H7 (cell line): ENCODE measurements at regions not wholly inside any gene's neighbourhood (a gene's known extent, or its start where the extent isn't known, plus 50 kb on each side); places are given as distances from the start of the nearest gene placed in this dataset.

ENCODE experiments used
- DNase-seq: peaks from one replicate; pipeline ENCODE4 v3.0.0; 2012
- H3K27me3 ChIP-seq: 2 replicates; pipeline ENCODE4 v1.6.0; 2011; ENCODE audit warnings: mild to moderate bottlenecking, low read length; ENCODE audit not compliant: control insufficient read depth, insufficient read depth
- H3K36me3 ChIP-seq: replicated peaks from 2 replicates; pipeline ENCODE4 v1.5.1; 2011; ENCODE audit warnings: low read length; ENCODE audit not compliant: control insufficient read depth, insufficient read depth
- H3K4me3 ChIP-seq: 2 replicates; pipeline ENCODE4 v1.5.1; 2011; ENCODE audit warnings: low read depth, mild to moderate bottlenecking, control low read depth, low read length, moderate library complexity; ENCODE audit not compliant: insufficient read depth

DNA sequence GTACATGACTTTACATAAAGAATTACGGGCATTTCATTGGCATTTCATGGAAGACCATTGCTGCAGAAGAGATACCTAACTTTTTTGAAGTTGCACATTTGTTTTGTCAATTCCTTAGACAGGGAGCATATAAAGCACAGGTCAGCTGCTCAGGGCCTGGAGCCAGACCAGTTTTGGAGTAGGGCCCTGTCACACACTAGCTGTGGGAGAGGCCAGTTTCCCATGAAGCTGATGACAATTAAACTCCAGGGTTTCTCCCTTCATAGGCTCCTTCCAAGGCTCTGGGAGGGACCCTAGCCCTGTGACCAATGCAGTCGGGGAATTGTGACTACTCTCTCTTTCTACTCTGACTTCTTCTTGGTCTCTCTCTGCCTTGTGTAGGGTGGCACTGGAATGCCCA, 107.3 kb upstream of the SELENOK start:
- H3K4me3 ChIP-seq, result no peak overlapping the region
- H3K36me3 ChIP-seq, result no peaks in the 10 kb centered on the region
- no peaks in the 10 kb centered on the region for H3K27me3 ChIP-seq
- DNase-seq, result no peak

GRCh38 chr3:53997476-53997875, 105.8 kb upstream of the SELENOK start:
- Histone ChIP-seq H3K4me3 (no peak overlapping the region), H3K27me3 (no peaks in the 10 kb centered on the region), H3K36me3 (no peaks in the 10 kb centered on the region)
- no peak for DNase-seq

DNA sequence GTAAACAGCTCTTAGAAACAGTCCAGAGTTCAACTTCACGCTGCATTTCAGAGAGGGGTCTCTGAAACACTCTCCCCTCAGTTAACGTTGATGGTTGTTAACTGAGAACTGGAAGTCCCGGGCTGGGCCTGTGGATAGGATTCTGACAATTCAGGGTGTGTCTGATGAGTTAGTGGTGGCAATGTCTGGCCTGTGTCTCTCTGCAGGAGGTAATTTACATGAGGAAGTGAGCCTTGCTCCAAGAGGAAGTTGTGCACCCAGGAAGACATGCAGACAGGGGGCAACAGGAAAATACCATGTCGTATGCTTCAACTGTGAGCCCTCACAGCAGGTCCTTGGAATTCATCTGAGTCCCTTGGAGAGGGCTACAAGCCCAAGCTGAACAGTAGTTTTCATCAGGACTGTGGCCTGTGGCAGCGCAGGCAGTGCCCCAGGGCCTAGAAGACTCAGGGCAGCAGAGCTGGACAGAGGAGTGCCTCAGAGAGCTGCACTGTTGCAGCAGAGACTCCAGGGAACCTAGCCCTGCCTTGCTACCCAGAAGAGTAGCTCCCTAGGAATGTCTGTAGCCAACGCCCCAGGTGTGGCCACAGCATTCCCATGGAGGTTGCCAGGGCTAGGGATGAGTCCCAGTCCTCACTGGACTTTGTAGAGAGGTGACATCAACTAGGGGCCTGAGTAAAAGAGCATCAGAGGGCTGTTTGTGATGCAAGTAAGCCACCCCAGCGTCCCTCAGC, 104.6 kb upstream of the SELENOK start:
- no peaks in the 10 kb centered on the region for H3K27me3 ChIP-seq
- H3K4me3 ChIP-seq, result no peak overlapping the region
- no peak for DNase-seq
- H3K36me3 ChIP-seq, result no peaks in the 10 kb centered on the region

DNA sequence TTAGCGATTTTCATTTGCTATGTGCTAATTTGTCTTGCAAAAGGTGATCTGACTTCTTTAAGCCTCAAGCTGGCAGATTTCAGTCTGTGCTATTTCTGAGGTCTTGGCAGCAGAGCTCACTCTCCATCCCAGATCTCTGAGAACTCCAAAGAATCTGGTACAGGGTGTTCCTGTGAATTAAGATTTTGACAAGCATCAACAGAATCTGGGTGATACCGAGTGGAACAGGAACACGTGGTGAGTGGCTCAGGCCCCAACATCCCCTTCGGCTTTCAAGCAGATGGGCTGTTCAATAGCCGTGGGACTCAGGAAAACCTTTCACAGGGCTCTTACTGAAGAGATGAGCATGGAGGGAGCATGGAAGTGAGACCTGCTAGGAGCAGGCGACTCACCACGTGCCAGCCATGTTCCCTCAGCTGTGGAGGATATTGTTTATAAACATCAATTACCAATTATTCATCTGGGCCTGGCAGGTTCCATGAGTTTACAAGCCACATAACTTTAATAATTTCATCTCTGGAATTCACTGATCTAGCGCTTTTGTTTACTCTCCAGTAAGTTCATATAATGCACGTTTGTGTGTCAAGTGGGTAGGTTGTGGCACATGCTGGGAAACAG, 103.4 kb upstream of the SELENOK start:
- H3K4me3 ChIP-seq, result no peak overlapping the region
- H3K27me3 ChIP-seq, result no peaks in the 10 kb centered on the region
- H3K36me3 ChIP-seq, result no peaks in the 10 kb centered on the region
- no peak for DNase-seq

GRCh38 chr3:53991240-53991639, 99.6 kb upstream of the SELENOK start:
- Histone ChIP-seq H3K4me3 (no peak overlapping the region), H3K27me3 (no peaks in the 10 kb centered on the region), H3K36me3 (no peaks in the 10 kb centered on the region)
- no peak for DNase-seq

DNA sequence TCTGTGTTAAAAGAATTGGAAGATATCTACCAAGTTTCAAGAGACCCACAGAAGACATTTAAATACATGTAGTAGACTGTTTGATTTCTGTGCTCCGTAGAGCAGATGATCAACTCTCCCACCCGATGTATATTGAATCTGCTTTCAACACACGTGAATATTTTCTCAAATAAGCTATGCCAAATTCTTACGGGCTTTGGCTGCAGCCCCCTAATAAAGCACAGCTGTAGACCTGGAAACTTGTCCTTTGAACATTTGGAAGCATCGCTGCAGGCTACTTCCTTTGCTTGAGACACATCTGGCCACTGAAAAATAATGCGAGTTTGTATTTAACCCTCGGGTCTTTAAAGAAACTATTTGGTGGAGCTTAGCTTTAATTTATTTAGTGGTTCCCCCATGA, 98.3 kb upstream of the SELENOK start:
- Histone ChIP-seq H3K27me3 (no peaks in the 10 kb centered on the region), H3K36me3 (no peaks in the 10 kb centered on the region), H3K4me3 (no peak overlapping the region)
- DNase-seq, result no peak

DNA sequence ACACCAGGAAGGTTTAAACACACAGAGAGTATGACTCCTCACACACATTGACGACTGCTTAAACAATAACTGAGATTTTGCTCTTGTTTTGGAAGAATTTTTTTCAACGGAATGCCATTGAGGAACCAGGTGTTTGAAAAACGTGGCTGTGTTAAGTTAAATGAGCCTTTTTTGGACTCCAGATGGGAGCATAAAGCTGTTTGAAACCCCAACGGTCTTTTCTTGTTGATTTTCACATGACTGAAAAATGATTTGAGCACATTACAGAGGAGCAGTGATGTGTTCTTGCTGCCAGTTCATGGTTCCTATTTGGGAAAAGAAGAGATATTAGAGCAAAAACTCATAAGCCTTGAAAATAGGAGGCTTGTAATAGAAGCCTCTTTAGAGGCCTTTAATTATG, 97.8 kb upstream of the SELENOK start:
- H3K27me3 ChIP-seq, result no peaks in the 10 kb centered on the region
- H3K36me3 ChIP-seq, result no peaks in the 10 kb centered on the region
- DNase-seq, result no peak
- no peak overlapping the region for H3K4me3 ChIP-seq

- DNase-seq, result no peak
- Histone ChIP-seq H3K36me3 (no peaks in the 10 kb centered on the region), H3K4me3 (no peak overlapping the region), H3K27me3 (no peaks in the 10 kb centered on the region)
Measured at GRCh38 chr3:53978386-53978785, 86.7 kb upstream of the SELENOK start.

DNA sequence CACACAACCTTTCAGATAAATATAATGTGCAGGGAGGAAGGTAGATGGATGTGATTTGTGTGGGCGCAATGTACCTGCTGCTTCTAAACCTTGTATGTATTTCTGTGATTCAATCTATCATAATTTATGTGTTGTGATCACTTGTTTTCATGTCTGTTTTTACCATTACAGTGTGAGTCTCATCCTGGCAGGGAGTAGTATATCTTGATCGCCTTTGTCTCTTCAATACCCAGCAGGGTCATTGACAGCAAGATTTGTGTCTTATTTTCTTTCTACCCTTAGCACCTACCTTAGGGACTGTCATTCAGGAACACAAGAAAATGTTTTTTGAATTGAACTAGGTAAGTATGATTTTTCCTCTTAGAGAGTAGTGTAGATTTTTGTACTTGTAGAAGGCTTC, 83.7 kb upstream of the SELENOK start:
- no peak for DNase-seq

DNA sequence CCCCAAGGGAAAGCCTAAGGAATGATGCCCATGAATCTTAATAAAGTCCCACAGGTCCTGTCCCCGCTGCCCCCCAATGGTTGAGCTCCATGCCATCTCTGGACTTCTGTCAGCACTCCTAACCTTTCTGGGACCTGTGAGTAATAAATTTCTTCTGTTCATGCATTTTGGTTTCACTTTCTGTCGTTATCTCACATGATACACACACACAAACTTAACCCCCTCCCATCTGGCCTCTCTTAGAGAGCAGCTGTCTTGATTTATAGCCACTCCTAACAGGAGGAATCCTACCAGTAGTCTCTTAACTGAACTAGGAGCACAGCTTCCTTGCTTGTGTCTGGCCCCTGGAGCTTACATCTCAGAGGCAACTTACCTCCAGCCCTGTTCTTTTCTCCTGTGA, 82.7 kb upstream of the SELENOK start:
- no peak for DNase-seq
- Histone ChIP-seq H3K4me3 (no peak overlapping the region), H3K27me3 (no peaks in the 10 kb centered on the region), H3K36me3 (no peaks in the 10 kb centered on the region)

More for the DNA sequence above, 83.7 kb upstream of the SELENOK start:
- Histone ChIP-seq H3K27me3 (no peaks in the 10 kb centered on the region), H3K36me3 (no peaks in the 10 kb centered on the region), H3K4me3 (no peak overlapping the region)

DNA sequence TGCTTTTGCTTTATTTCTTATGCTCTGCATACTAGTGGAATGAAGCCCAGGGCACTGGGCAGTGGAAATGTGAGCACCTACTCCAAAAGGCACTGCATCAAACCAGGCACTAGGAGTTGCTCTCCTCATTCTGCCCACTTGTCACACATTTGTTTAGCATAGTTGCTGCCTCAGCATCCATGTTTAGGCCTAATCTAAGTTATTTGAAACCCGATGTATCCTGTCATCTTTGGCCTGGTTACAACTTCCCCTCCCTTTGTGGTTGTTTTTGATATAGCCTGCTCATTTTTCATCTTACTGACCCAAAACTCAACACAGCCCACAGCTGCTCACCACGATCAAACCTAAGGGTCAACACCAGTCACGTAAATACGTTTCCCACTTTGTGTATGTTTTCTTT, 82.2 kb upstream of the SELENOK start:
- no peaks in the 10 kb centered on the region for H3K36me3 ChIP-seq

GRCh38 chr3:53970661-53971060, 79.0 kb upstream of the SELENOK start:
- Histone ChIP-seq H3K27me3 (no peaks in the 10 kb centered on the region), H3K36me3 (no peaks in the 10 kb centered on the region), H3K4me3 (no peak overlapping the region)
- peak; percentile 23 for DNase-seq

More for the DNA sequence above, 82.2 kb upstream of the SELENOK start:
- DNase-seq, result no peak
- no peaks in the 10 kb centered on the region for H3K27me3 ChIP-seq
- no peak overlapping the region for H3K4me3 ChIP-seq

GRCh38 chr3:53969086-53969485, 77.4 kb upstream of the SELENOK start:
- no peak for DNase-seq
- Histone ChIP-seq H3K27me3 (no peaks in the 10 kb centered on the region), H3K36me3 (no peaks in the 10 kb centered on the region), H3K4me3 (no peak overlapping the region)

- Histone ChIP-seq H3K4me3 (no peak overlapping the region), H3K27me3 (no peaks in the 10 kb centered on the region), H3K36me3 (no peaks in the 10 kb centered on the region)
- DNase-seq, result no peak
Measured at GRCh38 chr3:53965291-53965690, 73.6 kb upstream of the SELENOK start.

DNA sequence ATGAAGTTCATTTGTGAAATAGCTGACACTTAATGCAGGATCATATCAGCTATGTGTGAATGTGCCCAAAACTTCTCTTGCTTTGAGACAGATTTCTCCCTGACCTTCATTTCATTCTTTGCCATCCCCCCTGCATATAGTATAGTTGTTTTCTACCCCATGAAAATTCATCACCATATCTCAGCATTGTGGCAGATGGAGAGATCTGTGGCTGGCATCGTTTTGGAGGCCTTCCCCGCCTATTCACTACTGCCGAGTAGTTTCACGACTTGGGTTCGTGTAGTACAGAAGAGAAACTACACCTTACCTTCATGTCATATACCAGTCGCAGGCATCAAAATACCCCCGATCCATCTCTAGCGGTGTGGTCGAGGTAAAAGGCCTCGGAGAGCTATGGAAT, 66.2 kb upstream of the SELENOK start:
- Histone ChIP-seq H3K36me3 (no peaks in the 10 kb centered on the region), H3K27me3 (no peaks in the 10 kb centered on the region), H3K4me3 (no peak overlapping the region)
- DNase-seq, result no peak
